Activated naive CD8-positive, alpha-beta T cell treated with anti-CD3 and anti-CD28 coated beads, Interleukin-2, amount 50 U/mL, for 24 hours (primary cell): ENCODE measurements at regions not wholly inside any gene's neighbourhood (a gene's known extent, or its start where the extent isn't known, plus 50 kb on each side); places are given as distances from the start of the nearest gene placed in this dataset.

ENCODE experiments used
- ATAC-seq: fragments of 150-1000 bp; cut with Tn5 transposase; one replicate; pipeline ENCODE4 v1.10.0; 2021
- DNase-seq: peaks from one replicate; pipeline ENCODE4 v3.0.0; 2021
- H3K27ac Mint-ChIP-seq: one replicate; pipeline ENCODE4 v1.8.0; 2021; ENCODE audit warnings: mild to moderate bottlenecking, mixed read lengths
- H3K27me3 Mint-ChIP-seq: one replicate; pipeline ENCODE4 v1.8.0; 2021; ENCODE audit warnings: mixed read lengths
- H3K36me3 Mint-ChIP-seq: one replicate; pipeline ENCODE4 v1.8.0; 2021; ENCODE audit warnings: low read depth, mixed read lengths
- H3K4me1 Mint-ChIP-seq: one replicate; pipeline ENCODE4 v1.8.0; 2021; ENCODE audit warnings: mixed read lengths
- H3K4me3 Mint-ChIP-seq: one replicate; pipeline ENCODE4 v1.8.0; 2021; ENCODE audit warnings: mild to moderate bottlenecking, moderate library complexity, mixed read lengths
- H3K9me3 Mint-ChIP-seq: one replicate; pipeline ENCODE4 v1.8.0; 2021; ENCODE audit warnings: mixed read lengths

- ATAC-seq (no peak), DNase-seq (no peak)
- Mint-ChIP-seq H3K4me1 (no peaks in the 10 kb centered on the region), H3K4me3 (no peak overlapping the region), H3K36me3 (no peaks in the 10 kb centered on the region), H3K27ac (no peak overlapping the region), H3K27me3 (peaks cover 4% of the 10 kb centered on the region), H3K9me3 (no peaks in the 10 kb centered on the region)
These were observed 373.3 kb upstream of the GALNT5 start for GRCh38 chr2:156884216-156884615.

- Mint-ChIP-seq H3K36me3 (no peaks in the 10 kb centered on the region), H3K27me3 (peaks cover 37% of the 10 kb centered on the region)
These were observed 366.9 kb upstream of the GALNT5 start for GRCh38 chr2:156890529-156891148.

GRCh38 chr2:156891609-156892008 is 365.9 kb upstream of the GALNT5 start:
- ATAC-seq (no peak), DNase-seq (no peak)
- Mint-ChIP-seq H3K4me1 (peaks cover 12% of the 10 kb centered on the region), H3K4me3 (no peak overlapping the region), H3K9me3 (no peaks in the 10 kb centered on the region), H3K27me3 (peaks cover 37% of the 10 kb centered on the region), H3K36me3 (no peaks in the 10 kb centered on the region), H3K27ac (no peak overlapping the region)

More at GRCh38 chr2:156890529-156891148, 366.9 kb upstream of the GALNT5 start:
- Mint-ChIP-seq H3K27ac (no peak overlapping the region), H3K4me1 (peaks cover 5% of the 10 kb centered on the region), H3K9me3 (no peaks in the 10 kb centered on the region), H3K4me3 (no peak overlapping the region)
- no peak for DNase-seq
- ATAC-seq = no peak

- Mint-ChIP-seq H3K27me3 (peaks cover 41% of the 10 kb centered on the region), H3K36me3 (no peaks in the 10 kb centered on the region), H3K27ac (no peak overlapping the region), H3K4me3 (no peak overlapping the region), H3K4me1 (peaks cover 13% of the 10 kb centered on the region), H3K9me3 (no peaks in the 10 kb centered on the region)
- peak; percentile 55 for ATAC-seq
- peak; percentile 1 for DNase-seq
These were observed 364.8 kb upstream of the GALNT5 start for GRCh38 chr2:156892467-156893281.

- Mint-ChIP-seq H3K9me3 (peaks cover 5% of the 10 kb centered on the region), H3K4me3 (no peak overlapping the region), H3K36me3 (no peaks in the 10 kb centered on the region), H3K4me1 (peaks cover 13% of the 10 kb centered on the region), H3K27ac (peak overlapping the region; percentile 34), H3K27me3 (peaks cover 39% of the 10 kb centered on the region)
- DNase-seq (no peak), ATAC-seq (peak; percentile 87)
These were observed 361.2 kb upstream of the GALNT5 start for GRCh38 chr2:156896294-156896693.

GRCh38 chr2:156897548-156897947 is 360.0 kb upstream of the GALNT5 start:
- H3K36me3 Mint-ChIP-seq = no peaks in the 10 kb centered on the region
- H3K27ac Mint-ChIP-seq = no peak overlapping the region
- ATAC-seq = no peak
- H3K4me1 Mint-ChIP-seq = peaks cover 11% of the 10 kb centered on the region
- no peak overlapping the region for H3K4me3 Mint-ChIP-seq
- peaks cover 32% of the 10 kb centered on the region for H3K27me3 Mint-ChIP-seq
- DNase-seq = no peak
- H3K9me3 Mint-ChIP-seq = peaks cover 5% of the 10 kb centered on the region

- no peak overlapping the region for H3K27ac Mint-ChIP-seq
These were observed 356.0 kb upstream of the GALNT5 start for GRCh38 chr2:156901373-156902031.

GRCh38 chr2:156903335-156903734 is 354.2 kb upstream of the GALNT5 start:
- Mint-ChIP-seq H3K9me3 (no peaks in the 10 kb centered on the region), H3K27me3 (peaks cover 2% of the 10 kb centered on the region), H3K27ac (no peak overlapping the region), H3K36me3 (no peaks in the 10 kb centered on the region), H3K4me1 (no peaks in the 10 kb centered on the region), H3K4me3 (no peak overlapping the region)
- DNase-seq = no peak
- ATAC-seq = no peak

More at GRCh38 chr2:156901373-156902031, 356.0 kb upstream of the GALNT5 start:
- no peak for DNase-seq
- Mint-ChIP-seq H3K4me3 (no peak overlapping the region), H3K36me3 (no peaks in the 10 kb centered on the region), H3K4me1 (peaks cover 2% of the 10 kb centered on the region), H3K9me3 (peaks cover 5% of the 10 kb centered on the region), H3K27me3 (peaks cover 9% of the 10 kb centered on the region)
- ATAC-seq = no peak

- no peak overlapping the region for H3K4me3 Mint-ChIP-seq
- no peaks in the 10 kb centered on the region for H3K36me3 Mint-ChIP-seq
- DNase-seq (no peak), ATAC-seq (no peak)
- H3K27me3 Mint-ChIP-seq = no peaks in the 10 kb centered on the region
- no peak overlapping the region for H3K27ac Mint-ChIP-seq
- H3K9me3 Mint-ChIP-seq = no peaks in the 10 kb centered on the region
- H3K4me1 Mint-ChIP-seq = no peaks in the 10 kb centered on the region
These were observed 349.7 kb upstream of the GALNT5 start for GRCh38 chr2:156907806-156908205.

- ATAC-seq (no peak), DNase-seq (no peak)
- Mint-ChIP-seq H3K36me3 (no peaks in the 10 kb centered on the region), H3K4me1 (no peaks in the 10 kb centered on the region), H3K4me3 (no peak overlapping the region), H3K27me3 (no peaks in the 10 kb centered on the region), H3K9me3 (no peaks in the 10 kb centered on the region), H3K27ac (no peak overlapping the region)
These were observed 348.7 kb upstream of the GALNT5 start for GRCh38 chr2:156908825-156909224.

GRCh38 chr2:156909983-156910382 is 347.5 kb upstream of the GALNT5 start:
- ATAC-seq (no peak), DNase-seq (no peak)
- Mint-ChIP-seq H3K9me3 (no peaks in the 10 kb centered on the region), H3K4me3 (no peak overlapping the region), H3K27me3 (no peaks in the 10 kb centered on the region), H3K36me3 (no peaks in the 10 kb centered on the region), H3K4me1 (no peaks in the 10 kb centered on the region), H3K27ac (no peak overlapping the region)

- H3K4me1 Mint-ChIP-seq = no peaks in the 10 kb centered on the region
- H3K36me3 Mint-ChIP-seq = no peaks in the 10 kb centered on the region
- H3K27ac Mint-ChIP-seq = no peak overlapping the region
- DNase-seq (no peak), ATAC-seq (no peak)
- no peaks in the 10 kb centered on the region for H3K27me3 Mint-ChIP-seq
- H3K4me3 Mint-ChIP-seq = no peak overlapping the region
- H3K9me3 Mint-ChIP-seq = peaks cover 4% of the 10 kb centered on the region
These were observed 342.2 kb upstream of the GALNT5 start for GRCh38 chr2:156915332-156915731.

GRCh38 chr2:156918410-156918809 is 339.1 kb upstream of the GALNT5 start:
- Mint-ChIP-seq H3K4me1 (no peaks in the 10 kb centered on the region), H3K27me3 (no peaks in the 10 kb centered on the region), H3K27ac (no peak overlapping the region), H3K36me3 (no peaks in the 10 kb centered on the region), H3K9me3 (peaks cover 4% of the 10 kb centered on the region), H3K4me3 (no peak overlapping the region)
- DNase-seq (no peak), ATAC-seq (no peak)

GRCh38 chr2:156930423-156930822 is 327.1 kb upstream of the GALNT5 start:
- Mint-ChIP-seq H3K4me1 (no peaks in the 10 kb centered on the region), H3K9me3 (peaks cover 8% of the 10 kb centered on the region), H3K27ac (no peak overlapping the region), H3K36me3 (no peaks in the 10 kb centered on the region), H3K27me3 (no peaks in the 10 kb centered on the region), H3K4me3 (no peak overlapping the region)
- ATAC-seq (no peak), DNase-seq (no peak)
